HG03139 (cell line): ENCODE measurements at regions not wholly inside any gene's neighbourhood (a gene's known extent, or its start where the extent isn't known, plus 50 kb on each side); places are given as distances from the start of the nearest gene placed in this dataset.

Source experiments
- ATAC-seq: cut with Tn5 transposase; IDR thresholded peaks from one replicate; pipeline ENCODE4 v1.9.1; 2021; ENCODE audit not compliant: unreplicated experiment

DNA sequence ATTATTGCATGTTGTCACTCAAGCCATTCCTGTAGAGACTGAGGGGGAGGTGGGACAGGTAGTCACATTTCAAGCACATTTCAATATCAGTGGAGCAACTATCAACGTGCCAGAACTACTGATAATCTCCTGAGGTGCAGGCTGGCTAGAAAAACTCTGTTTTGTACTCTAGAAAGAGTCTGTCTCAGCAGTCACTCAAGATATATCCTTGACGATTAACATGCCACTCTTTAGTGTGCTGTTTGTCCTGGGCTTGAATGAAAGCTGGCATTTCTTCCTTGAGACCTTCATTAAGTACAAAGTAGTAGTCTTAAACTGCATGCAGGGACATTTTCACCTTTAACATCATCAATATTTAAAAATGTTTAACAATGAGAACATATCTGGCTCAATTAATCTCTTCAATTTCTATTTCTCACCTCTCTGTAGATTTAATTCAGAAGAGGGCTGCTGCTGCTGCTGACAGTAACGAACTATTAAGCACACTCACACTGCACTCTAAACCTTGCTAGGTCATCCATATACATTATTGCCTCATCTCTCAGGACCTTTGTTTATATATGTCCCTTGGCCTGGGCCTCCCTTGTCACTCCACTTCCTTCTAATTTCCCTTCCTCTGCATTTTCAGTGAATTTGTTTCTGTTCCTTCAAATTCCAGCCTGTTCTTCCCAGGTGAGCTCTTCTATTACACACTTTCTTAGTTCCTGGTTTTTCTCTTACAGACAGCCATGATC is 412.0 kb downstream of the HAPSTR1 start:
- ATAC-seq: no peak

DNA sequence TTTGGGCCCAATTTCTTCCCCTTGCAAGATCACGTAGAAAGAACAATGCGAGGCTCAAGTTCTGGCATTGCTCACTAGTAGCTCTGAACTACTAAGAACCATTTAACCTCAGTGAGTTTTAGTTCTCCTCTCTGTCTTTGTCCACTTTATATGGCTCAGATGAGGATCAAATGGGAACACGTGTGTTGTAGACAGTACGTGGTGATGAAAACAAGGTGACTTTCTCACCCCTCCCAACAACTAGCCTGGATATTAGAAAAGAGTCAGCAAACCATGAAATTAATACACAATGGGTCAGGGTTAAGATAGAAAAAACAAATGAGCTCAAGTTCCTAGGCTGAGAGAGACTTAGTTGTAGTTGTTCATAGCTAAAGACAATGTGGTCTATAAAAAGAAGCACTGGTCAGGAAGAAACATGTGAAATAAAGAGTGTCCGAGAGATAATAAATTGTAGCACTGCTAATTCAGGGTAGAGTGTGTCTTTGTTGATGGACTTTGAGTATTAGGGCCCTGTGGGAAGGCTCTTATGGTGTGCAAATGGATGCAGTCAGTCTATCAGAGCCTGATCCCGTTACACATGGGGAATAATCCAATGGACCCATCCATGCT is 417.0 kb downstream of the HAPSTR1 start:
- ATAC-seq: no peak

GRCh38 chr16:9509663-9510062 is 418.2 kb downstream of the HAPSTR1 start:
- ATAC-seq: no peak

DNA sequence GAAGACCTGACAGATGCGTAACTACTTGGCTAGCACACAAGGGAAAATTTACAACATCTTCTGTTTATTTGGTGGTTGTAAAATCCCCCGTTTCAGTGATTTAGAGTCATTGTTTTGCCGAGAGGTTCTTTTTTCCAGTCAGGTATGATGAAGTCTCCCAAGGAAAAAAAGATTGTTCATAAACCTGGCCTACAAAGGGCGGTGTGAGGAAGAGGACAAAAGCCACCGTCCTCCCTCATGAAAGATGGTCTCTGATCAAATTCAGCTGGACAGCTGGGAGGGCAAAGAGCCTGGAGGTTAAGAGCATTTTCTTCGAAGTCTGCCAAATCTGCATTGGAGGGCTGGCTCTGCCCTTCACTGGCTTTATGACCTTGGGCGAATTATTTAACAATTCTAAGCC is 419.9 kb downstream of the HAPSTR1 start:
- no peak for ATAC-seq

DNA sequence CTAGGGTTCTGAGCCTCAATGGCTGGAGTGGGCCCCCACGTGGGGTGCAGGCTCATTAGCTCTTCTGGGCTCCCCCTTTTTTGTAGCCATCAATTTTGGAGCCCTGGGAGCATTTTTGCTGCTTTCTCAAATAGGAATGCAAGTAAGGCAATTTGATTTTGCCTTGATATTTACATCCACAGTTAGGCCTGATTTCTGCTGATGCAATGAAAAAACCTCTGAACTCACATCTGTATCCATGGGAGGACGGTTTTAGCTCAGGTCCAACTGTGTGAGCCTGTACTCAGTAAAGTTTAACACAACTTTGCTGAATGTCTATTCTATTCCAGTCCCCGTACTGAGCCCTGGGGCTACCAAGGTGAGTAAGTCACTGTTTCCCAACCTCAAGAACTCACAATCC is 425.0 kb downstream of the HAPSTR1 start:
- ATAC-seq: no peak

GRCh38 chr16:9518051-9518450 is 426.6 kb downstream of the HAPSTR1 start:
- ATAC-seq: no peak

DNA sequence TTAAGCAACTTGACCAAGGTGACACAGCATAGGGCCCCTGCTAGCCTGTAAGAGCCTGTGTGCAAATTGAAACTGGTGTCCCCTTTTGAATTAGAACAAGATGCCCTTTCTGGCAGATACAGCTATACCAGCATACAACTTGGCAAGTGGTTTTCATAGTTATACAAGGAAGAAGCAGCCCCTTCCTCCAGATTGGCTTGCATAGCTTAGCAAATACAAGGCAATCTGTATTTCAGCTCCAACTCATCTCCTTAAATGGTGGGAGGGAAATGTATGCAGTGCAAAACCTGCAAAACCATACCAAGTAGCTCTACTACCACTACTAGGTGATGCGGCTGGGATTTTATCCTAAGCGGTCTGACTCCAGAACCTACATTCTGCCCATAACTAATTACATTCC is 427.1 kb downstream of the HAPSTR1 start:
- ATAC-seq: no peak

DNA sequence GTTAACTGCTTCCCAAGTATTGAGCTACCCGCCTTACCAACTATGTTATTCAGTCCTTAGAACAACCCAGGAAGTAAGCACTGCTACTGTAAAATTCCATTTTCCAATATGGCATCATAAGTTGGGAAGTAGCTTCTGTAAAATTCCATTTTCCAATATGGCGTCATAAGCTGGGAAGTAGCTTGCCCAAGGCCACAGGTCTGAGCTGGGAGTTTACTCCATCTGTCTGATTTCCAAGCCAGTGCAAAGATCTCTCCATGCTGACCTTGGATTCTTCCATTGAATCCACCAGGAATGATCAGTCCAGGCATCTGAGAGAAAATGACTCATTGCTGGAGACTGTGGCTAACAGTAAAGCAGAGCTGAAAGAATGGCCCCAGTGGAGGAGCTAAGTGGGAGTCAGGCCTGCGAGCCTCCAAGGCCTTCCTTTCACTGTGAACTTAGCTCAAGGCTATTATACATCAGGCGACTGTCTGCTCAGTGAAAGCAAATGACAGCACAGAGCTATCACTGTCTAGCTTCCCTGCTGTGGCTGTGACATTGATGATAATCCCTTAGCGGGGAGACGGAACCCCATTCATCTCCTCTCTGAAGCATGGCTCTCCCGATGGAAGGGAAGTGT is 430.4 kb downstream of the HAPSTR1 start:
- no peak for ATAC-seq

- no peak for ATAC-seq
Measured at GRCh38 chr16:9522614-9523013, 431.2 kb downstream of the HAPSTR1 start.

DNA sequence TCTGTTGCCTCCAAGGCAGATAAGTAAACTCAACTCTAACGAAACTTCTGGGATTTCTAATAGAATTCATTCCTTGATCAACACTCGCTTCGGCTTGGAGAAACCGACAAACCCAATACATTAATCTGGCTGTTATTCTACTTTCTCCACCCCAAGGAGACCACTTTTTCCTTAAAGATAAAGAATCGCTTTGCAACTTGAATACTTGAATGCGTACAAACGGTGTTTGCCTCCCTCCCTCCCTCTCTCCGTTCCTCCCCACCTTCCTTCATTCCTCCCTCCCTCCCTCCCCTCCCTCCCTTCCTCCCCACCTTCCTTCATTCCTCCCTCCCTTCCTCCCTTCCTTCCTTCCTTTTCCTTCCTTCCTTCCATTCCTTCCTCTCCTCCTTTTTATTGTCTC is 432.6 kb downstream of the HAPSTR1 start:
- no peak for ATAC-seq

GRCh38 chr16:9525037-9525436 is 433.6 kb downstream of the HAPSTR1 start:
- ATAC-seq: no peak

DNA sequence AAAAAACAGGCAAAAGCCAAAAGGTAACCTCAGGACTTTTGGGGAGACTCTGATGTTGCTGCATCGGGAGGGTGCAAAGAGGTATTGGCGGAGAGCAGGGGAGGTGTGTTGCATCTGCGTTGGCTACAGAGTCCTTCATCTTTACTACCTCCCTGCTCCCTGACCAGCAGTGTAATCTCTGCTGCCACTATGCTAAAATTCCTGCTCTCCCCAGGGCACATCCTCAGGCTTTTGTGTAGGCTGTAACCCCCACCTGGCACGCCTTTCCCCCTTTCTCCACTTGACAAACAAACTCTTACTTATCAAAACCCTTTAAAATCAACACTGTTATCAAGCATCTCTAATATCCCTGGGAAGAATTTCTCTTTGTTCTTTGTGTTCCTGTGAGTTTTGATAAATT is 435.3 kb downstream of the HAPSTR1 start:
- ATAC-seq: no peak

- ATAC-seq: no peak
Measured at GRCh38 chr16:9527976-9528375, 436.5 kb downstream of the HAPSTR1 start.

- no peak for ATAC-seq
Measured at GRCh38 chr16:9528511-9529079, 437.2 kb downstream of the HAPSTR1 start.

- no peak for ATAC-seq
Measured at GRCh38 chr16:9533042-9533441, 441.6 kb downstream of the HAPSTR1 start.

DNA sequence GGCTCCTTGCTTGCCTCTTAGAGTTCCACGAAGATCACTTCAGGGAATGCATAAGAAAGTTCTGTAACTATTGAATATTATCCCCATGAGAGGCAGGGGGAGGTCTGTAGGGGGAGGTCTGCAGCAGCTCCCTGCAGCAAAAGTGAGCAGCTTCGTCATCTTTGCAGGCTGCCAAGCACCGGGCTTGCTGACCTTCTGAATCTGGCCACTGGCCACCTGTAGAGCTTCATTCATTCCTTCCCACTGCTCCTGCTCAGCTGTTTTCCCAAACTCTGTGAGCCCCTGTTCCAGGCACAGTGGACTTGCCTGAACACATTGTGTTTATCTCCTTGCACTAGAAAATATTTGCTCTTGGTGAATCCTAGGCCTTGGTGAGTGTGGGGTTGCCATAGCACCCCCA is 443.3 kb downstream of the HAPSTR1 start:
- ATAC-seq: no peak

DNA sequence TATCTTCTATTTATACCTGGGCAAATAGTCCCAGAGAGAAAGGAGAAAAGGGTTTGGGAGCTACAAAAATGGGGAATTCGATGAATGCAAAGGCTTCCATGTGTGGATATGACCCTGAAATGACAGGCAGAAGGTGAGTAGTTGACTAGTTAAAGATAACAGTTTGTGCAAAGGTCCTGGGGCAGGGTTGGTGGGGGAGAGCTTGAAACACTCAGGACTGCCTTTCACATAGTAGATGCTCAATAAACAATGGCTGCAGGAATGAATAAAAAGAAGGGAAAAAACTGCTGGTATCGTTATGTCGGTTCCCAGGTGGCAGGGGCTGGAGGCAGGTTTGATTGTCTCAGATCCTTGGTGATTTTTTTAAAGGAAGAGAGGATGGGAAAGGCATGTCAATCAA is 445.5 kb downstream of the HAPSTR1 start:
- no peak for ATAC-seq

- no peak for ATAC-seq
Measured at GRCh38 chr16:9539346-9539745, 447.9 kb downstream of the HAPSTR1 start.

- ATAC-seq: no peak
Measured at GRCh38 chr16:9541723-9542122, 450.3 kb downstream of the HAPSTR1 start.

DNA sequence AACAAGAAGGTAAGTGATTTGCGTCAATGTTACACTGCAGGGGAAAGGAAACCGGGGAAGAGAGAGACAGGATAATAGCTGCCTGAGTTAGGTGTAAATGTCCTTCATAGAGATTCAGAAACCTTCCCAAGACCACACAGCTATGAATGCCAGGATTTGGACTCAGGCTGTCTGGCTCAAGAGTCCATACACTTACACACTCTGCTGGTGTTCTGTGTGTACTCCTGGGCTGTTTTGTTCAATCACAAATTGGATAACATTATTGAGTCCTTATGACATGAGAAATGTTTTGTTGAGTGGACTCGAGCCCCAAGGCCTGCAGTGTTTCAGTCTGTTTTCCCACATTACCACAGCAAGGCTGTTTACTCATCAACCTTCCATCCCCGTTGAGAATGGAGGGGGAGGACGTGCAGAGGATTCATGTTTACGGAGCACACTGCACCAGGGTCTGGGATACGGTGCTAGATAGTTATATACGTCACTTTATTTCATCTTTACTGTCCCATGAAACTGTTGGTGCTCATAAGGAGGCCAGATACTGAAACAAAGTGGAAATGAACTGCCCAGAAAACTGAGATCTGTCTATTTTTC is 450.8 kb downstream of the HAPSTR1 start:
- ATAC-seq: no peak

DNA sequence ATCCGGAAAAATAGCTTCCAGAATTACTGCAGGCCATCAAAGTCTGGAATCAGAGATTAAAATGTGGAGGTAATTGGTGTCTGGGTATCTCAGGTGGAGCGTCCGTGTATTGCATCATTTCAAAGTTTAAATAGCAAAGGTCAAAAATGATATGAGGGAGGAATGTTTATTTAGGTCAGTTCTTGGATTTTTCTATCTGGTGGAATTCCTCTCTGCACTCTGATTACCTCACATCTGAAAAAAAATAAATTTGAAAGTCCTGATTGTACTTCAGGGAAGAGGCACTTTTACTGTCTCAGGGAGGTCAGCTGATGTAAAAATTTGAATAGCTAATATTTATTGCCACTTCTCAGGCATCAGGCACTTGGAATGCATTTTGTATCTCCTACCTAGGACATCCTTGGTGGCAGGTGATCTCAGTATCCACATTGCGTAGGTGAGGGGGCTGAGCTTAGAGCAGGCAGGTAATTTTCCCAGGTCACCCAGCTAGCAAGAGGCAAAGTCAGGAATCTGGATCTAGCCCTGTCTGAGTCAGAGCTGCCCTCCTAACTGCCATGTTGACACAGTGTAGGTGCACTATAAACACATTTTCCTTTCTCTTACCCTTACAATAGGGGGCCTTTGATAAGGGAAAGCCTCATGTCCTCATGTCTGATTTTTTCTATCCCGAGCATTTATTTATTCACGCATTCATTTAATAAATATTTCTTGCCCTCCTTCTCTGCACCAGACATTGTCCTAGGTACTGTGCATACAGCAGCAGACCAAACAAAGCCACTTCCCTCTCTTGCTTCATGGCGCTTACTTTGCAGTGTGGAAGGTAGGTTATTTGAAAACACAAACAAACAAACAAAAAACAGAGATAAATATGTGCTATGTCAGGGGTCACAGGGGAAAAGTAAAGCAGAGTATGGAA is 454.3 kb downstream of the HAPSTR1 start:
- ATAC-seq: no peak
